ENCODE measurements at regions not wholly inside any gene's neighbourhood (a gene's known extent, or its start where the extent isn't known, plus 50 kb on each side); places are given as distances from the start of the nearest gene placed in this dataset.

GRCh38 chr6:50586331-50586675, 127.0 kb upstream of the TFAP2D start:
- DNase-seq = no peak
- H3K9me3 ChIP-seq (ENCODE audit: insufficient read depth, low read depth) = no peaks in the 10 kb centered on the region
- H3K4me2 ChIP-seq = no peak overlapping the region
- no peaks in the 10 kb centered on the region for H3K79me2 ChIP-seq (ENCODE audit: low read depth)
- no peaks in the 10 kb centered on the region for H3F3A ChIP-seq (ENCODE audit: insufficient read depth, low read depth)
- H4K20me1 ChIP-seq (ENCODE audit: insufficient read depth) = no peaks in the 10 kb centered on the region; the same call in 1 of the 2 replicates
- BruUV-seq (replicated peaks) = no TSS peak
- H3K4me3 ChIP-seq = no peak overlapping the region
- no peaks in the 10 kb centered on the region for H3K36me3 ChIP-seq (ENCODE audit: low read depth)
- POLR2A ChIA-PET (ENCODE audit: unreplicated experiment) = no interaction called here
- no peak overlapping the region for H3K27ac ChIP-seq
- CTCF ChIA-PET = no interaction called here
- H2AFZ ChIP-seq = no peak overlapping the region
- intact Hi-C loops (cut with micrococcal nuclease; ENCODE audit: unreplicated experiment) = no loop called here
- no peaks in the 10 kb centered on the region for H3K27me3 ChIP-seq (ENCODE audit: insufficient read depth, low read depth)
- H3K4me1 ChIP-seq (replicated peaks; ENCODE audit: insufficient read depth) = no peaks in the 10 kb centered on the region
- no peaks in the 10 kb centered on the region for H3K9me2 ChIP-seq (ENCODE audit: insufficient read depth)
- TF ChIP-seq EZH2 (IDR thresholded peaks at IDR 0.05; ENCODE audit: low read depth) (no peak), CTCF (conservative IDR thresholded peaks at IDR 0.05) (no peak)

- no peaks in the 10 kb centered on the region for H3K9me2 ChIP-seq (ENCODE audit: insufficient read depth)
- H3K27me3 ChIP-seq (ENCODE audit: insufficient read depth, low read depth) = no peaks in the 10 kb centered on the region
- H3K36me3 ChIP-seq (ENCODE audit: low read depth) = no peaks in the 10 kb centered on the region
- TF ChIP-seq CTCF (conservative IDR thresholded peaks at IDR 0.05) (no peak), EZH2 (IDR thresholded peaks at IDR 0.05; ENCODE audit: low read depth) (no peak)
- no peak overlapping the region for H3K27ac ChIP-seq
- H3K4me2 ChIP-seq = no peak overlapping the region
- no peak for DNase-seq
- no peaks in the 10 kb centered on the region for H3K79me2 ChIP-seq (ENCODE audit: low read depth)
- no TSS peak for BruUV-seq (replicated peaks)
- no peaks in the 10 kb centered on the region for H3K4me1 ChIP-seq (replicated peaks; ENCODE audit: insufficient read depth)
- no peaks in the 10 kb centered on the region for H4K20me1 ChIP-seq (ENCODE audit: insufficient read depth)
- H3K9me3 ChIP-seq (ENCODE audit: insufficient read depth, low read depth) = no peaks in the 10 kb centered on the region
- ChIA-PET POLR2A (ENCODE audit: unreplicated experiment) (no interaction called here), CTCF (no interaction called here)
- intact Hi-C loops (cut with micrococcal nuclease; ENCODE audit: unreplicated experiment) = no loop called here
- H3F3A ChIP-seq (ENCODE audit: insufficient read depth, low read depth) = no peaks in the 10 kb centered on the region
- H3K4me3 ChIP-seq = no peak overlapping the region
- no peak overlapping the region for H2AFZ ChIP-seq
Measured at GRCh38 chr6:50589751-50590470, 123.4 kb upstream of the TFAP2D start.

- ChIA-PET CTCF (no interaction called here), POLR2A (ENCODE audit: unreplicated experiment) (no interaction called here)
- H3K36me3 ChIP-seq (ENCODE audit: low read depth) = no peaks in the 10 kb centered on the region
- no peaks in the 10 kb centered on the region for H3F3A ChIP-seq (ENCODE audit: insufficient read depth, low read depth)
- no peaks in the 10 kb centered on the region for H4K20me1 ChIP-seq (ENCODE audit: insufficient read depth)
- H3K4me1 ChIP-seq (replicated peaks; ENCODE audit: insufficient read depth) = no peaks in the 10 kb centered on the region
- BruUV-seq (replicated peaks) = no TSS peak
- no peaks in the 10 kb centered on the region for H3K9me2 ChIP-seq (ENCODE audit: insufficient read depth)
- DNase-seq = no peak
- no peak overlapping the region for H3K4me2 ChIP-seq
- no peak overlapping the region for H3K4me3 ChIP-seq
- TF ChIP-seq EZH2 (IDR thresholded peaks at IDR 0.05; ENCODE audit: low read depth) (no peak), CTCF (conservative IDR thresholded peaks at IDR 0.05) (no peak)
- H2AFZ ChIP-seq = no peak overlapping the region
- H3K79me2 ChIP-seq (ENCODE audit: low read depth) = no peaks in the 10 kb centered on the region
- H3K9me3 ChIP-seq (ENCODE audit: insufficient read depth, low read depth) = no peaks in the 10 kb centered on the region
- H3K27ac ChIP-seq = no peak overlapping the region
- intact Hi-C loops (cut with micrococcal nuclease; ENCODE audit: unreplicated experiment) = no loop called here
- no peaks in the 10 kb centered on the region for H3K27me3 ChIP-seq (ENCODE audit: insufficient read depth, low read depth)
Measured at GRCh38 chr6:50591135-50591534, 122.2 kb upstream of the TFAP2D start.

Measured in PC-9 (cell line).